HUDEP-2 (cell line): ENCODE measurements at regions not wholly inside any gene's neighbourhood (a gene's known extent, or its start where the extent isn't known, plus 50 kb on each side); places are given as distances from the start of the nearest gene placed in this dataset.
"Not testable (repeated sequence)": the region's sequence is repeated elsewhere in the genome, so short reads cannot be mapped to it uniquely, and the experiment has no call there.

Source experiments
- DNase-seq, 76 experiments: peaks; one replicate each; lab custom pipeline; 2025; ENCODE audit not compliant: unreplicated experiment in 76 of 76; lab: John Stamatoyannopoulos, UW

DNA sequence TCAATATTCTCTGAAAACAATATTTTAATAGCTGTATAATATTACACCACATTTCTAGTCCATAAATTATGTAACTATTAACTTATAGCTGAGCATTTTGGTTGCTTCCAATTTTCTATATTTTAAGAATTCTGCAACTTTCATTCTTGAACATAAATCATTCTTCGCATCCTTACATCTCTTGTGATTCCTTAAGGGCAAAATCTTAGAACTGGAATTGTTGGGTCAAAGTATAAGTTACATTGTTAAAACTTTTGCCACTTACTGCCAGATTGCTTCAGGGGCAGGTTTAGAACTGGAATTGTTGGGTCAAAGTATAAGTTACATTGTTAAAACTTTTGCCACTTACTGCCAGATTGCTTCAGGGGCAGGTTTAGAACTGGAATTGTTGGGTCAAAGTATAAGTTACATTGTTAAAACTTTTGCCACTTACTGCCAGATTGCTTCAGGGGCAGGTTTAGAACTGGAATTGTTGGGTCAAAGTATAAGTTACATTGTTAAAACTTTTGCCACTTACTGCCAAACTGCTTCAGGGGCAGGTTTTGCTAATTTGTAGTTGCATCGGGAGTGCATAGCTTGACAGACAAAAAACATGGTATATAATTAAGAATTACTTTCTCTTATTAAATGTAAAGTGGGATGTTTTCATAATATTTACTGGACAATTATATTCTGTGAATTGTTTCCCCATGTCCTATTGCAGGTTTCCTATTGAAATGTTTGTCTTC is 179.9 kb upstream of the OR13F1 start:
- DNase-seq: not testable (repeated sequence)

- DNase-seq: no peak
Observed at GRCh38 chr9:104326912-104327311, 177.2 kb upstream of the OR13F1 start.

GRCh38 chr9:104329245-104329644 is 174.8 kb upstream of the OR13F1 start:
- DNase-seq: no peak

DNA sequence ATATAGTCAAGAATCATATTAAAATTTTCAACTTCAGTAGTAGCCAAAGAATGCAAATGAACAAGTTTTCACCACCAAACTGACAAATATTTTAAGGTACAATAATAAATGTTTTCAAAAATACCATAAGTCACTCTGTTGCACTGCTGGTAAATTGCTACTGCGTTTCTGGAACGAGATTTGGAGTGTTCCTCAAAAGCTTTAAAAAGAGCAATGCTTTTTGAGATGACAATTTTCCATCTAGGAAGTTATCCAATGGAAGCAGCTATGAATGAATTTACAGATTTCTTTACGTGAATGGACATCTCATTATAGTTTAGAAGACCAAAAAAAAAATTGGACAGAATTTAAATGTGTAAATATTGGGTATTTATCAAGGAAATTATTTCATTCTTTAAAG is 173.2 kb upstream of the OR13F1 start:
- no peak for DNase-seq

DNA sequence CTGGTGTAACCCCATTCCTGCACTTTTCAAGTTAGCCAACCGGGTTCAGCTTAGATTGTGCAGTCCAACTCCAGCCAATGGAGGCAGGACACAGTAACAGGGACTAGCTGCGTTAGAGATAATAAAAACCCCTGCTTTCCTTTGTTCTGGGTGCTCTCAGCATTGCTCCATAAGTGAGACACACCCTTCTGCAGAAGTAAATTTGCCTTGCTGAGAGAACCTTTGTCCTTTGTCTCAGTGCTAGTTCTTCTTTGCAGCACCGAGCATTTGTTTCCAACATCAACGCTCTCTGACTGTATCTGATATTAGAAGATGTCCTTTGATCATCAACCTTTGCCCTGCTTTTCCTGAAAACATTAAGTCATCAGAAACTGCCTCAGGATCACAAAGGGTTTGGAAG is 169.5 kb upstream of the OR13F1 start:
- no peak for DNase-seq

DNA sequence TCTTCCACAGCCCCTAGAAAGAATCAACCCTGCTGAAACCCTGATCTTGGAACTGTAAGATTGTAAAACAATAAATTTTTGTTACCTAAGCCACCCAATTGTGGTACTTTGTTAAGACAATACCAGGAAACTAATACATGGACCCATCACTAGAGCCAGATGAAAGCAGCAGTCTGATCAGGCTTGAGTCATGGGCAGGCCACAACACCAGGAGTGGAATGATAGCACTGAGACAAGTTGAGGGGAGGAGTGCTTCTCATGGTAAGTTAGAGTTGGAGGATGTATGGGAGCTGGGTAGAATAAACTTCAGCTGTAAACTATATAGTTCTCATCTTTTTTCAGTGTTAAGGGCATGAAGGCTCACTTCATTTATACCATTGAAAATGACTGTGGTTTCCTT is 164.4 kb upstream of the OR13F1 start:
- no peak for DNase-seq

DNA sequence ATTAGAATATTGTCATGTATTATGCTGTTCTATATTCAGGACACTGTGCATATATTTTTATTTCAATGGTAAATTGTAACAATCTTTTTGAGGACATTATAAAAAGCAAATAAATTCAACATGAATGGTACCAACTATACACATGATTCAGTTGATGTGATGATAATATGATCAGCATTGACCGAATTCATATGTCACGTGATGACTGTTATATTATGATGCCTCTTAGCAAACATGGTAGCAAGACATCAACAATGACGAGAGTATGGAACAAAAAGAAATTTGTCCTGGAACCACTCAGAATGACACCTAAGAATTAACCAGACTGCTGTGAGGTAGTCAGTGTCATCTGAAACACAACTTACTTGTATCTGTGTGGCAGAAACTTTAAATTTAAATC is 161.5 kb upstream of the OR13F1 start:
- DNase-seq: no peak

DNA sequence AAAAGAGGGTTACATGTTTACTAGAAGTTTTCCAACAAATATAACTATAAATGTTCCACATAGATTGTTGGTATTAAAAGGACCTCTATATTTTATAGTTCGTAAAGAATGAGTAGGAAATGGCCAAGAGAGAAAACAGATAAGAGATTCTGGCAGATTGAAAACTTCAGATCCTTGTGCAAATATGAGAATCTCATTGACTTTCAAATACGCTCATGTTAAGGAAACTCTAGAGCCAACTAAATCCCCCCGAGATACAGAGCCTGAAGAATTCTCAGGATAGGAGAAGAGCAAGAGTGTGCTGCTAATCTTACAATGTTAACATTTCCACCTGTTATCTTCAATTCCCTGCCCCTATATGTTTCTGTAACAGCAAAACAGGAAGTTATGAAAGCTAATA is 159.0 kb upstream of the OR13F1 start:
- DNase-seq: no peak

GRCh38 chr9:104350541-104350940 is 153.5 kb upstream of the OR13F1 start:
- no peak for DNase-seq

- no peak for DNase-seq
Observed at GRCh38 chr9:104351726-104352125, 152.3 kb upstream of the OR13F1 start.

- no peak for DNase-seq
Observed at GRCh38 chr9:104361207-104361606, 142.9 kb upstream of the OR13F1 start.

GRCh38 chr9:104362912-104363472 is 141.1 kb upstream of the OR13F1 start:
- DNase-seq: no peak

- DNase-seq: no peak
Observed at GRCh38 chr9:104367507-104367906, 136.6 kb upstream of the OR13F1 start.

- DNase-seq: not testable (repeated sequence)
Observed at GRCh38 chr9:104368318-104368717, 135.7 kb upstream of the OR13F1 start.

GRCh38 chr9:104374711-104375110 is 129.4 kb upstream of the OR13F1 start:
- no peak for DNase-seq

GRCh38 chr9:104386013-104386412 is 118.0 kb upstream of the OR13F1 start:
- DNase-seq: no peak

DNA sequence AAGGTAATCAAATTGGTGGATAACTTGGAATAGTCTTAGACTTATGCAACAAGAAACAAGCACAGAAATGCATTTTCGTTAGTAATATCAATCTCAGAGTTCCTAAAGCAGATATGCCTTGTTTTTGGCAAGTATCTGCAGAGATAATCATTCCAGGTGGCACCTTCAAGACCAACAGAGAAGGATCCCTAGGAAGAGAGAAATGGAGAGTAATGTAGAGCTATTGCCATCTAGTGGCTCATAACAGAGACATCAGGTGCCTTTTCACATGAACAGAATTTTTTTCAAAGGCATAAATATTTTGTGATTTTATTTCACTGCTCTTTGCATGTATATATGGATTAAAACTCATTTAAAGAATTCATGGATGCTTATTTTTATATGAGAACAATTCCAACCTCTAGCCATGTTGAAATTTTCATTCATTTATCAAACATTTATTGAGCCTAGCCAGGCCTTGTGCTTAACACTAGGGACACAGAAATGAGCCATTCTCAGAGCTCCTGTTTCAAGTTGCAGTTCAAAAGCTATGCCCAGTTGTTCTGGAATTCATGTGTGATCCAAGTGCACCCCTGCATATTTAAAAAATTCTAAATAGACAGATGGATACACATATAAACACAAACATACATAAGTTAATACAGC is 117.5 kb upstream of the OR13F1 start:
- DNase-seq: no peak

DNA sequence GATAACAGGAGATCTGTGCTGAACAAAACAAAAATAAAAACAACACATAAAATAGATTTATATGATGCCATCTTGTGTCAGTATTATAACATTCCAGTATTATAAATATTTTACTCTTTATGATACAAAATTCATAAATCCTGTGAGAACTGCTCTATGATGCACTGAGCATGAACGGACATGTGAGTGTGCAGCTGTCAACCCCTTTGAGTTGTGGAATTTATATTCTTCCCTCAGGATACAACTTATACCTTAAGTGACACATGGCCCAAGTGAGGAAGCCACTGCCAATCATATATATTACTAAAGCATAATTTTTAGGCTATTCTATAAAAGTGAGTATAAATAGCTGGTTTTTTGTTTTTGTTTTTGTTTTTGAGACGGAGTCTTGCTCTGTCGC is 116.0 kb upstream of the OR13F1 start:
- no peak for DNase-seq

- DNase-seq: no peak
Observed at GRCh38 chr9:104389341-104389740, 114.7 kb upstream of the OR13F1 start.

GRCh38 chr9:104394901-104395300 is 109.2 kb upstream of the OR13F1 start:
- peak in 1 of 76 experiments; percentile 2 for DNase-seq

DNA sequence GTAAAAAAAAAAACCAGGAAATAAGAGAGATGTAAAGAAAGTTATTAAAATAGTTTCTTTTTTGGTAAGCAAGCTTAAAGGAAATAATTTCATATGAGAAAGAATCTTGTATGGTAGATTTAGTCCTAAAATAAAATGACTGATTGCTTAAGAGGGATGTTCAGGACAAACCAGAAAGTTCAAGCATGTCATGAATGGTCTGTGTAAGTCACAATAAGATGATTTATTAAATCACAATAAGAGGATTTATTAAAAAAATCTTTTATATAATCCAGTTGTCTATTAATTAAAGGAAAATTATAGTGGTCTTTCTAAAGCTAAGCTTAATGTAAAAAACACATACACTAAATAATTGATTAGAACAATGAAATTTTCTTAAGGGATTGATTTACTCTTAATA is 91.8 kb upstream of the OR13F1 start:
- no peak for DNase-seq

DNA sequence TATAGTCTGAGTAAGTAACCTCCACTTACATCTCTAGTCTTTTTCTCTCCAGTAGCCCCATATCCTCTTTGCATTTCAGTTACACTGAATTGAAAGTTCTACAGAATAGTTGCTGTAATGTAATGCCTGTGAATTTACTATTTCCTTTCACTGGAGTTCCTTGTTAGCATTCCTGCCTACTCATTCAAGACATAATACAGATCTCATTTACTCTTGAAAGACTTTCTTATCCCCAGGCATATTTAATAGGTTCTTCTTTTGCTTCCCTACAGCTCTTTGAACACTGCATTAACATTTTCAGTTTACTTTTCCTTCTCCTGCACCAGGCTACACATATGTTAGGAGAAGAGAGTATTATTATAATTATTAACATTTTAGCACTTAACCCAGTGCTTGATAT is 87.6 kb upstream of the OR13F1 start:
- no peak for DNase-seq
